WTC11 (cell line): ENCODE measurements at regions not wholly inside any gene's neighbourhood (a gene's known extent, or its start where the extent isn't known, plus 50 kb on each side); places are given as distances from the start of the nearest gene placed in this dataset.

Source experiments
- ATAC-seq: fragments of 200-7000 bp; cut with Tn5 transposase; 2 replicates; pipeline ENCODE4 v1.10.0; 2021; ENCODE audit warnings: mild to moderate bottlenecking, moderate library complexity
- CTCF ChIA-PET: fragments of 300-600 bp; sonication (Branson Sonifier 250); formaldehyde crosslinking; loops from one replicate; lab custom pipeline; 2021; ENCODE audit warnings: antibody characterized with exemption; lab: Charles Lee
- POLR2A ChIA-PET: fragments of 350-600 bp; sonication (Branson Sonifier 250); formaldehyde crosslinking; loops from one replicate; lab custom pipeline; 2021; ENCODE audit warnings: antibody characterized with exemption; lab: Charles Lee
- DNase-seq: peaks from one replicate; pipeline ENCODE4 v3.0.0; 2021; ENCODE audit warnings: low spot score
- H3K27ac Mint-ChIP-seq: 2 replicates; pipeline ENCODE4 v1.8.0; 2021; ENCODE audit warnings: mixed read lengths
- H3K27me3 Mint-ChIP-seq: 2 replicates; pipeline ENCODE4 v1.8.0; 2021; ENCODE audit warnings: low read depth, mild to moderate bottlenecking, moderate library complexity, mixed read lengths
- H3K36me3 Mint-ChIP-seq: 2 replicates; pipeline ENCODE4 v1.8.0; 2021; ENCODE audit warnings: mixed read lengths
- H3K4me1 Mint-ChIP-seq: 2 replicates; pipeline ENCODE4 v1.8.0; 2022; ENCODE audit warnings: mixed read lengths
- H3K4me3 Mint-ChIP-seq: 2 replicates; pipeline ENCODE4 v1.8.0; 2021; ENCODE audit warnings: mild to moderate bottlenecking, moderate library complexity, mixed read lengths
- H3K9me3 Mint-ChIP-seq: 2 replicates; pipeline ENCODE4 v1.8.0; 2021; ENCODE audit warnings: mixed read lengths
- AFF4 ChIP-seq: sonication (generic); formaldehyde crosslinking; IDR thresholded peaks from 2 replicates; pipeline ENCODE4 v1.8.1; 2023; ENCODE audit warnings: mild to moderate bottlenecking, missing genetic modification reagents, borderline replicate concordance
- AR ChIP-seq: fragments of 250-450 bp; sonication (Bioruptor Pico); IDR thresholded peaks from 2 replicates; pipeline ENCODE4 v1.9.0; 2021; ENCODE audit warnings: mild to moderate bottlenecking
- ATF1 ChIP-seq: sonication (generic); formaldehyde crosslinking; IDR thresholded peaks from 2 replicates; pipeline ENCODE4 v1.8.1; 2023; ENCODE audit warnings: mild to moderate bottlenecking, moderate library complexity, missing genetic modification reagents
- CBFB ChIP-seq: sonication (generic); formaldehyde crosslinking; IDR thresholded peaks from 2 replicates; pipeline ENCODE4 v1.8.1; 2022; ENCODE audit warnings: mild to moderate bottlenecking, low read depth, missing genetic modification reagents
- CREB1 ChIP-seq: sonication (generic); formaldehyde crosslinking; IDR thresholded peaks from 2 replicates; pipeline ENCODE4 v1.8.0; 2023; ENCODE audit warnings: mild to moderate bottlenecking, missing genetic modification reagents
- E2F1 ChIP-seq: sonication (generic); formaldehyde crosslinking; IDR thresholded peaks from 2 replicates; pipeline ENCODE4 v1.8.0; 2022; ENCODE audit warnings: mild to moderate bottlenecking, missing genetic modification reagents
- FOXP1 ChIP-seq: sonication (generic); formaldehyde crosslinking; IDR thresholded peaks from 2 replicates; pipeline ENCODE4 v1.8.0; 2022; ENCODE audit warnings: missing genetic modification reagents, mild to moderate bottlenecking, moderate library complexity, borderline replicate concordance
- GRHL2 ChIP-seq: fragments of 250-450 bp; sonication (Bioruptor Pico); IDR thresholded peaks from 2 replicates; pipeline ENCODE4 v1.8.0; 2022; ENCODE audit warnings: mild to moderate bottlenecking, moderate library complexity; ENCODE audit not compliant: insufficient replicate concordance, severe bottlenecking
- HMGA2 ChIP-seq: fragments of 250-450 bp; sonication (Bioruptor Pico); IDR thresholded peaks from 2 replicates; pipeline ENCODE4 v1.4.0; 2021; ENCODE audit warnings: mild to moderate bottlenecking, moderate library complexity
- MXD4 ChIP-seq: fragments of 250-450 bp; sonication (Bioruptor Pico); IDR thresholded peaks from 2 replicates; pipeline ENCODE4 v1.8.0; 2021; ENCODE audit warnings: mild to moderate bottlenecking, moderate library complexity, borderline replicate concordance
- PRDM15 ChIP-seq: sonication (generic); formaldehyde crosslinking; IDR thresholded peaks from 2 replicates; pipeline ENCODE4 v1.8.0; 2022; ENCODE audit warnings: missing genetic modification reagents
- TCF7 ChIP-seq: sonication (generic); formaldehyde crosslinking; IDR thresholded peaks from 2 replicates; pipeline ENCODE4 v1.8.0; 2022; ENCODE audit warnings: mild to moderate bottlenecking, low read depth, missing genetic modification reagents, moderate library complexity
- ZBTB21 ChIP-seq: sonication (generic); formaldehyde crosslinking; IDR thresholded peaks from 2 replicates; pipeline ENCODE4 v1.8.1; 2023; ENCODE audit warnings: mild to moderate bottlenecking, missing genetic modification reagents, borderline replicate concordance
- ZMAT4 ChIP-seq: fragments of 250-450 bp; sonication (Bioruptor Pico); IDR thresholded peaks from 2 replicates; pipeline ENCODE4 v1.9.0; 2021; ENCODE audit warnings: mild to moderate bottlenecking
- ZNF281 ChIP-seq: sonication (generic); formaldehyde crosslinking; IDR thresholded peaks from 2 replicates; pipeline ENCODE4 v1.8.0; 2023; ENCODE audit warnings: mild to moderate bottlenecking, missing genetic modification reagents
- ZNF425 ChIP-seq: fragments of 250-450 bp; sonication (Bioruptor Pico); conservative IDR thresholded peaks from 2 replicates; pipeline ENCODE4 v1.9.0; 2021; ENCODE audit warnings: mild to moderate bottlenecking
- ZSCAN18 ChIP-seq: fragments of 250-450 bp; sonication (Bioruptor Pico); IDR thresholded peaks from 2 replicates; pipeline ENCODE4 v2.1.2; 2022; ENCODE audit warnings: mild to moderate bottlenecking, moderate library complexity

- TF ChIP-seq ATF1 (no peak), TCF7 (CRISPR knock-in tag) (no peak), CREB1 (CRISPR knock-in tag) (no peak), FOXP1 (CRISPR knock-in tag) (no peak), GRHL2 (no peak), HMGA2 (CRISPR knock-in tag) (no peak), ZNF281 (CRISPR knock-in tag) (no peak), CBFB (no peak)
Observed at GRCh38 chr2:89848763-89849368, 1157.4 kb downstream of the RPIA start (continued).

GRCh38 chr2:89849731-89850130 is 1158.3 kb downstream of the RPIA start:
- peaks cover 68% of the 10 kb centered on the region for H3K9me3 Mint-ChIP-seq
- DNase-seq (no peak), ATAC-seq (no peak)
- no peak for TF ChIP-seq HMGA2 (CRISPR knock-in tag)
- TF ChIP-seq FOXP1 (CRISPR knock-in tag): no peak
- no peak for TF ChIP-seq E2F1 (CRISPR knock-in tag)
- TF ChIP-seq ZSCAN18 (CRISPR knock-in tag): no peak
- TF ChIP-seq MXD4 (CRISPR knock-in tag): no peak
- TF ChIP-seq ZMAT4 (CRISPR knock-in tag): no peak
- TF ChIP-seq AFF4 (CRISPR knock-in tag): no peak
- no peak for TF ChIP-seq PRDM15 (CRISPR knock-in tag)
- no peak for TF ChIP-seq ZBTB21 (CRISPR knock-in tag)
- TF ChIP-seq ZNF425 (CRISPR knock-in tag): no peak
- no peak for TF ChIP-seq AR
- TF ChIP-seq, all 79 proteins: peak for 0
- peaks cover 40% of the 10 kb centered on the region for H3K27me3 Mint-ChIP-seq
- POLR2A ChIA-PET: no interaction called here
- H3K4me1 Mint-ChIP-seq: no peaks in the 10 kb centered on the region
- no peak overlapping the region for H3K4me3 Mint-ChIP-seq
- H3K27ac Mint-ChIP-seq: no peak overlapping the region
- CTCF ChIA-PET: no interaction called here
- H3K36me3 Mint-ChIP-seq: peaks cover 65% of the 10 kb centered on the region
